ENCODE measurements at regions not wholly inside any gene's neighbourhood (a gene's known extent, or its start where the extent isn't known, plus 50 kb on each side); places are given as distances from the start of the nearest gene placed in this dataset.

DNA sequence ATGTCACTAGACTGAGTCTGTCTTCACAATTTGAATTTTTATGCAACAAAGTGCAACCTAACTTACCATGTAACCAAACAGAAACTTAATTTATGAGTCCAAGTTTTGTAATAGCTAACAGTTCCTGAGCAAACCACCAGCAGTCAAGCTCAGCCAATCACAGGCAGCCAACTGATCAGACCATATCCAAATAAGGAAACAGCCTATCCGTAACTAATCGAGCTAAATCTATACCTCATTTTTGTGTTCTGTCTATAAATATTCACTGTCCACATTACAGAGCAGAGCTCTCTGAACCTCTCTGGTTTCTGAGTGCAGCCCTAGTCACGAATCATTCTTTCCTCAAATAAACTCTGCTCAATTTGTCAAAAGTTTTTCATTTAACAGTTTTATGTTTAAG is 367.6 kb downstream of the PRR32 start:
- Histone ChIP-seq H3K27me3 (ENCODE audit: control insufficient read depth in 1 of 2, insufficient read depth in 2 of 2, low read length in 2 of 2) (no peaks in the 10 kb centered on the region), H3K36me3 (replicated peaks in 1 of 2; ENCODE audit: control insufficient read depth in 1 of 2, insufficient read depth in 2 of 2, low read length in 2 of 2) (no peaks in the 10 kb centered on the region), H4K20me1 (ENCODE audit: insufficient read depth, low read length) (no peaks in the 10 kb centered on the region), H3K4me1 (ENCODE audit: insufficient read depth, low read length) (no peaks in the 10 kb centered on the region), H3K27ac (ENCODE audit: extremely low read length, insufficient read depth, low read length) (no peak overlapping the region), H3K4me2 (ENCODE audit: low read depth, low read length) (no peak overlapping the region), H3K9ac (ENCODE audit: insufficient read depth, low read depth, low read length) (no peak overlapping the region), H3K79me2 (ENCODE audit: insufficient read depth, low read length) (no peaks in the 10 kb centered on the region), H2AFZ (ENCODE audit: low read length) (no peak overlapping the region), H3K4me3 (replicated peaks in 1 of 3; ENCODE audit: insufficient read depth in 1 of 3, low read depth in 2 of 3, low read length in 3 of 3) (no peak overlapping the region), H3K9me3 (ENCODE audit: low read length) (peaks cover 15% of the 10 kb centered on the region)
- no peak for DNase-seq (ENCODE audit: low spot score)
- no peak for ATAC-seq
- in situ Hi-C loops (cut with HindIII; ENCODE audit: extremely low pct_ligation_motif_present, low pct_unique_long_range_greater_than_20kb) (no loop called here), intact Hi-C loops (cut with micrococcal nuclease; ENCODE audit: unreplicated experiment) (no loop called here)
- TF ChIP-seq KLF12 (CRISPR knock-in tag; IDR thresholded peaks at IDR 0.05; ENCODE audit: borderline replicate concordance) = no peak
- TF ChIP-seq, protein P1, sequence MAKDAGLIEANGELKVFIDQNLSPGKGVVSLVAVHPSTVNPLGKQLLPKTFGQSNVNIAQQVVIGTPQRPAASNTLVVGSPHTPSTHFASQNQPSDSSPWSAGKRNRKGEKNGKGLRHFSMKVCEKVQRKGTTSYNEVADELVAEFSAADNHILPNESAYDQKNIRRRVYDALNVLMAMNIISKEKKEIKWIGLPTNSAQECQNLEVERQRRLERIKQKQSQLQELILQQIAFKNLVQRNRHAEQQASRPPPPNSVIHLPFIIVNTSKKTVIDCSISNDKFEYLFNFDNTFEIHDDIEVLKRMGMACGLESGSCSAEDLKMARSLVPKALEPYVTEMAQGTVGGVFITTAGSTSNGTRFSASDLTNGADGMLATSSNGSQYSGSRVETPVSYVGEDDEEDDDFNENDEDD (CRISPR knock-in tag; IDR thresholded peaks at IDR 0.05; ENCODE audit: borderline replicate concordance) = no peak
- TF ChIP-seq SRSF9 (IDR thresholded peaks at IDR 0.05; ENCODE audit: borderline replicate concordance, insufficient read depth, low read depth, low read length, poor library complexity, severe bottlenecking) = no peak
- TF ChIP-seq HMG20A (CRISPR knock-in tag; IDR thresholded peaks at IDR 0.05; ENCODE audit: borderline replicate concordance) = no peak
- TF ChIP-seq, protein P2, sequence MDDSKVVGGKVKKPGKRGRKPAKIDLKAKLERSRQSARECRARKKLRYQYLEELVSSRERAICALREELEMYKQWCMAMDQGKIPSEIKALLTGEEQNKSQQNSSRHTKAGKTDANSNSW (CRISPR knock-in tag; IDR thresholded peaks at IDR 0.05; ENCODE audit: borderline replicate concordance) = no peak
- no peak for TF ChIP-seq PRMT3 (CRISPR knock-in tag; IDR thresholded peaks at IDR 0.05; ENCODE audit: borderline replicate concordance, low read depth)
- TF ChIP-seq HNRNPLL (IDR thresholded peaks at IDR 0.05; ENCODE audit: low read depth, low read length, poor library complexity, severe bottlenecking) = no peak
- no peak for TF ChIP-seq MAF1 (CRISPR knock-in tag; IDR thresholded peaks at IDR 0.05; ENCODE audit: borderline replicate concordance)
- CTCF ChIA-PET (ENCODE audit: low intra/inter-chr PET ratio, low total read pairs) = no interaction called here
- FAIRE-seq = no peak
- POLR2A ChIA-PET = no interaction called here
- BruUV-seq (replicated peaks) = no TSS peak
- WGBS (ENCODE audit: low lambda C conversion rate) = 37% methylated on average over 3 of the region's 3 CpGs

Data from HepG2 (cell line).